Brain microvascular endothelial cell (primary cell): ENCODE measurements at regions not wholly inside any gene's neighbourhood (a gene's known extent, or its start where the extent isn't known, plus 50 kb on each side); places are given as distances from the start of the nearest gene placed in this dataset.

Source experiments
- DNase-seq: peaks from one replicate; pipeline ENCODE4 v3.0.0-alpha.2; 2020
- H3K27ac ChIP-seq: fragments of 250-450 bp; sonication (Bioruptor Pico); 2 replicates; pipeline ENCODE4 v1.5.1; 2020; ENCODE audit warnings: mild to moderate bottlenecking, moderate library complexity
- H3K27me3 ChIP-seq: fragments of 250-450 bp; sonication (Bioruptor Pico); replicated peaks from 2 replicates; pipeline ENCODE4 v1.5.1; 2020; ENCODE audit warnings: mild to moderate bottlenecking
- H3K36me3 ChIP-seq: fragments of 250-450 bp; sonication (Bioruptor Pico); replicated peaks from 2 replicates; pipeline ENCODE4 v1.5.1; 2020; ENCODE audit warnings: mild to moderate bottlenecking
- H3K4me3 ChIP-seq: 2 replicates; pipeline ENCODE4 v1.5.1; 2011; ENCODE audit warnings: low read depth, mild to moderate bottlenecking, control low read depth, low read length, moderate library complexity
- CTCF ChIP-seq: IDR thresholded peaks from 2 replicates; pipeline ENCODE4 v1.5.1; 2011; ENCODE audit warnings: low read depth, mild to moderate bottlenecking, moderate library complexity, low read length, control low read depth, inconsistent platforms; ENCODE audit errors: missing control alignments
- in situ Hi-C: cut with HindIII; loops from 2 replicates; pipeline ENCODE4 v1.10.0; 2017; ENCODE audit warnings: low sequenced_read_pairs, low pct_ligation_motif_present

DNA sequence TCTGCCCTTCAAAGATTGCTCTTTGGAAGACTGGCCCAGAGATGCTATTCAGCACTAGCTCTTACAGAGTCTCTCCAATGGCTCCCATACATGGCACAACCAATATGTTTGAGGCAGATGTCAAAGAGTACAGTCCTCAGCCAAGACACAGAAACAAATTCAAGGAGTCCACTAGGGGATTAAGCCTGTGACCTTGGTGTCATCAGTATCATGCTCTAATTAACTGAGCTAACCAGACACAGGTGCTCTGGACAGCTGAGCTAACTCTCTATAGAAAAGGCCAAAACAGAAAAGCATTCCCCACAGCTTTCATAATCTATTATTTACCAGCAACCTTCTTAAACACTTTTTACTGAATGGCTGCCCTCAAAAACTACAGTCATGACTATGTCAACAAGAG, 666.0 kb upstream of the PLXNA2 start:
- Histone ChIP-seq H3K27me3 (no peaks in the 10 kb centered on the region), H3K27ac (no peak overlapping the region), H3K36me3 (no peaks in the 10 kb centered on the region), H3K4me3 (no peak overlapping the region)
- DNase-seq, result no peak
- TF ChIP-seq CTCF, result no peak
- in situ Hi-C loops, result no loop called here

DNA sequence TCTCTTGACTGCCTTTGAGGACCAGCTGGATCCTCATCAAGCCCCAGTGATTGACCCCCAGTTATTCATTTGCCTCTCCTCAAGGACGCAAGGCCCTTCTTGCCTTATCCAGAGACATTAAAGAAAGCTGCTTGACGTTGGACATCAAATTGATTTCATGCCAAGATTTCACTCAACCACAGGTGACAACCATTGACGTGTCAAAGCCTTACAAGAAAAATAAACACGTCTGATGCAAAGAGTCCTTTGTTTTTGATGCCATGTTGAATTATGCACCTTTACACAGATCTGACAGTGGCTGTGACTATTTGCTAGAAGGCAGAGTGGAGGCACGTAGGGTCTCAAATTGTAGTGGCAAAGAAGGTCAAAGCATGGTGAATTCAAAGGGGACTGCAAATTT, 666.2 kb upstream of the CAMK1G start:
- Histone ChIP-seq H3K4me3 (no peak overlapping the region), H3K27me3 (no peaks in the 10 kb centered on the region), H3K27ac (no peak overlapping the region), H3K36me3 (no peaks in the 10 kb centered on the region)
- in situ Hi-C loops, result no loop called here
- no peak for TF ChIP-seq CTCF
- DNase-seq, result no peak

DNA sequence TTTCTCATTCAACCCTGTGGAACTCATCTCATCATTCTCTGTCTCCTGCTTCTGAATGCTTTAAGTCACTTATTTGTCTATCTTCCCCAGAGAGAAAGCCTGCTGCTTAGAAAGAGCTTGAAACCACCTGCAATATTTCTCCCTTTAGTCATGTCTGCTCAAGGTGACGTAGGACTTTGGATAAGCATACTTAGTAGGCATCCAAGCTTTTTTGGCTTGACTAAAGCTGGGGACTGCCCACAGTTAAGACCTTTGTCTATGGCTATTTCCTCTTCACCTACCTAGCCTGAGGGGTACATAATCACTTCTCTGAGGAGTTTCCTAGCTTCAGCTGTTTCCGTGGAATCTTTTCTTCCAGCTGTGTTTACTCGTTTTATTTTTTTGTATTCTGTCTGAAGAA, 665.8 kb upstream of the CAMK1G start:
- DNase-seq, result no peak
- Histone ChIP-seq H3K4me3 (no peak overlapping the region), H3K27me3 (no peaks in the 10 kb centered on the region), H3K27ac (no peak overlapping the region), H3K36me3 (no peaks in the 10 kb centered on the region)
- TF ChIP-seq CTCF, result no peak
- in situ Hi-C loops, result no loop called here

DNA sequence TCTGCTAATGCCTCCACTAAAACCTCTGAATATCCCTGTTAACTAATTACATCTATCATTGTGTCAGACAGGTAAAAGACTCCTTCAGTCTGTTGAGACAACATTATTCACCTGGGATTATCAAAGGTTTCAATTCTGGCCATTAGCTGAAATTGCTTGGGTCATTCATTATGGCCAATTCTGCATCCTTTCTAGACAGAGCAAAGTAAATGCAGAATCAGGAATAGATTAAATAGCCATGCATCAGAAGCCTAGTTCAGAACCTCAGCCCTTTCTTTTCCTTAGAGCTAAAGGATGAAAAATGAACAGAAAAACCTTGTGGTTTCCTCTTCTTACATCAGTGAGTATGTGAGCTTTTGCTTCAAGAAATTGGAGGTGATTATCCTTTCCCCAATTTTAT, 665.4 kb upstream of the CAMK1G start:
- H3K36me3 ChIP-seq, result no peaks in the 10 kb centered on the region
- no peaks in the 10 kb centered on the region for H3K27me3 ChIP-seq
- no peak for TF ChIP-seq CTCF
- no peak overlapping the region for H3K27ac ChIP-seq
- no peak for DNase-seq
- in situ Hi-C loops, result no loop called here
- no peak overlapping the region for H3K4me3 ChIP-seq

GRCh38 chr1:208919371-208919770, 664.1 kb upstream of the CAMK1G start:
- no peaks in the 10 kb centered on the region for H3K27me3 ChIP-seq
- H3K4me3 ChIP-seq, result no peak overlapping the region
- in situ Hi-C loops, result no loop called here
- H3K27ac ChIP-seq, result no peak overlapping the region
- H3K36me3 ChIP-seq, result no peaks in the 10 kb centered on the region
- DNase-seq, result no peak
- no peak for TF ChIP-seq CTCF

- no peak for TF ChIP-seq CTCF
- in situ Hi-C loops, result no loop called here
- Histone ChIP-seq H3K36me3 (no peaks in the 10 kb centered on the region), H3K27ac (no peak overlapping the region), H3K27me3 (no peaks in the 10 kb centered on the region), H3K4me3 (no peak overlapping the region)
- DNase-seq, result no peak
These were observed 662.3 kb upstream of the CAMK1G start for GRCh38 chr1:208921259-208921658.
